Neural progenitor cell (in vitro differentiated cells): ENCODE measurements at regions not wholly inside any gene's neighbourhood (a gene's known extent, or its start where the extent isn't known, plus 50 kb on each side); places are given as distances from the start of the nearest gene placed in this dataset.

Source experiments
- EZH2 ChIP-seq: fragments of 200-600 bp; sonication (generic); IDR thresholded peaks from 2 replicates; pipeline ENCODE4 v1.6.1; 2017; ENCODE audit warnings: antibody characterized with exemption, mild to moderate bottlenecking, moderate library complexity
- EZH2phosphoT487 ChIP-seq: fragments of 200-600 bp; sonication (generic); IDR thresholded peaks from 2 replicates; pipeline ENCODE4 v1.6.1; 2017; ENCODE audit warnings: antibody characterized with exemption
- TF ChIP-seq, protein P1 (sequence below): fragments of 200-600 bp; sonication (generic); IDR thresholded peaks from 2 replicates; pipeline ENCODE4 v1.5.1; 2017; ENCODE audit warnings: antibody characterized with exemption, mild to moderate bottlenecking

DNA sequence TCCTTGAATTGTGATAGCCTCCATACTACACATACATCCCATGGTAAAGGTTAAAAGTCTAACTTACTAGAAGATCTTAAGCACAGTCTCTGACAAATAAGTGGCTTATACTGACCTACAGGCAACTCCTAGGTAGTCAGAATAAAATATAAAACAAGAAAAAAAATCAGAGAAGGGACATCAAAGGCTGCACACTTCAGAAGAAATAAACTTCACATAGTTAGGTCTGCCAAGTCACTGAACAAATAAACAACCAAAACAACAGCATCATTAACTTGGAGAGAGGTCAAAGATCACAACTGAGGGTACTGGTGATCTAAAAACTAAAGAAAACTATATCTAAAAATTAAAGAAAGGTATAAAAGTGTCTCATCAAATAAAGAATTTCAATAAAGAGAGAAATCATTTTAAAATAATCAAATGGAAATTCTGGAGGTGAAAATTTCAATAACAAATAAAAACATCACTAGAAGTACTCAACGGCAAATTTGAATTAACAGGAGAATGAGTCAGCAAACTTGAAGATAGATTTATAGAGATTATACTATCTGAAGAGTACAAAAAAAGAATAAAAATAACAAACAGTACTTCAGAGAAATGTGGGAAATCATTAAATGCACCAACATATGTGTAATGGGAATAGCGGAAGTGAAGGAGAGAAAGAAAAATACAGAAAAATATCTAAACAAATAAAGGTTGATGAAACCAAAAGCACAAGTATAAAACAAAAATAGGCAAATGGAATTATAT, 88.0 kb upstream of the UST start:
- TF ChIP-seq, protein P1, sequence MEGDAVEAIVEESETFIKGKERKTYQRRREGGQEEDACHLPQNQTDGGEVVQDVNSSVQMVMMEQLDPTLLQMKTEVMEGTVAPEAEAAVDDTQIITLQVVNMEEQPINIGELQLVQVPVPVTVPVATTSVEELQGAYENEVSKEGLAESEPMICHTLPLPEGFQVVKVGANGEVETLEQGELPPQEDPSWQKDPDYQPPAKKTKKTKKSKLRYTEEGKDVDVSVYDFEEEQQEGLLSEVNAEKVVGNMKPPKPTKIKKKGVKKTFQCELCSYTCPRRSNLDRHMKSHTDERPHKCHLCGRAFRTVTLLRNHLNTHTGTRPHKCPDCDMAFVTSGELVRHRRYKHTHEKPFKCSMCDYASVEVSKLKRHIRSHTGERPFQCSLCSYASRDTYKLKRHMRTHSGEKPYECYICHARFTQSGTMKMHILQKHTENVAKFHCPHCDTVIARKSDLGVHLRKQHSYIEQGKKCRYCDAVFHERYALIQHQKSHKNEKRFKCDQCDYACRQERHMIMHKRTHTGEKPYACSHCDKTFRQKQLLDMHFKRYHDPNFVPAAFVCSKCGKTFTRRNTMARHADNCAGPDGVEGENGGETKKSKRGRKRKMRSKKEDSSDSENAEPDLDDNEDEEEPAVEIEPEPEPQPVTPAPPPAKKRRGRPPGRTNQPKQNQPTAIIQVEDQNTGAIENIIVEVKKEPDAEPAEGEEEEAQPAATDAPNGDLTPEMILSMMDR, result no peak
- TF ChIP-seq EZH2 (no peak), EZH2phosphoT487 (no peak)
